GM10266 (cell line): ENCODE measurements at regions not wholly inside any gene's neighbourhood (a gene's known extent, or its start where the extent isn't known, plus 50 kb on each side); places are given as distances from the start of the nearest gene placed in this dataset.

Source experiments
- DNase-seq: peaks from one replicate; pipeline ENCODE4 v3.0.0; 2012; ENCODE audit errors: extremely low spot score
- CTCF ChIP-seq: IDR thresholded peaks from 2 replicates; pipeline ENCODE4 v1.5.1; 2012; ENCODE audit warnings: mild to moderate bottlenecking, low read depth; ENCODE audit not compliant: control insufficient read depth, insufficient read depth; ENCODE audit errors: missing control alignments

DNA sequence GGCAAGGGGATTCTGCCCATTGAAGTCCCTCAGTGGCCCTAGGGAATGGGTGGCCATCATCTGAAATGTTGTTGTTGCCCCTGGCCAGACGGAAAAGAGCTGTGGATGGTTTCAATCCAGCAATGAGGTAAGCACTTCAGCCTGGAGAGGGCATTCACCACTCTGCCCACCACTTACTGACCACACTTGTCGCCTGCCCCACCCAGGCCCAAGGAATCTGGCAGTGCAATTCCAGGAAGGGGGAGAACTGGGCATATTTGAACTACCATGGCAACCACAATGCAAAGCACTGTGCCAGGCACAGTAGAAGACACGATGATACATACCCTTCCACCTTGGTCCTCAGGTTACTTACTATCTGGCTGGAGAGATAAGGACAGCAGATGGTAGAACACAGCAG is 161.6 kb downstream of the PDGFRA start:
- TF ChIP-seq CTCF, result no peak
- DNase-seq, result no peak

- no peak for DNase-seq
- no peak for TF ChIP-seq CTCF
Measured at GRCh38 chr4:54391104-54391503, 162.0 kb downstream of the PDGFRA start.

DNA sequence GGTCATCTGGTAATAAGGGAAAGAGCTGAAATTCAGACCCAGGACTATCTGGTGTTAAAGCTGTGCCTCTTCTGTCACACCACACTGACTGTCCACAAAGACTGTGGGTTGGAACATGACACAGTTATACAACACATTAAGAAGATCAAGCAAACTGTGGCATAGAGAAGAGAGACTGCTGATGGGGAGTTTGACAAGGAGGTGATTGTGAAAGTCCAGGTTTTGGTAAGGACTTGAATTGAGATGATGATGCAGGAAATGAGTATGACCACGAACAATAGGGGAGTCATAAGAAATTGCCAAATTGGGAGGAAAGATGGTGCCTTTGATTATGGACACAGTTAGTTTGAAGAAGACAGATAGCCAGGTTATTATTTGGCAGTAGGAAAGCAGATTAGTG is 163.4 kb downstream of the PDGFRA start:
- TF ChIP-seq CTCF, result no peak
- no peak for DNase-seq

- TF ChIP-seq CTCF, result no peak
Measured at GRCh38 chr4:54393243-54393642, 164.2 kb downstream of the PDGFRA start.

GRCh38 chr4:54395013-54395527 is 166.0 kb downstream of the PDGFRA start:
- no peak for TF ChIP-seq CTCF
- no peak for DNase-seq

More at GRCh38 chr4:54393243-54393642, 164.2 kb downstream of the PDGFRA start:
- no peak for DNase-seq

GRCh38 chr4:54400188-54400587 is 171.1 kb downstream of the PDGFRA start:
- no peak for DNase-seq
- TF ChIP-seq CTCF, result no peak

DNA sequence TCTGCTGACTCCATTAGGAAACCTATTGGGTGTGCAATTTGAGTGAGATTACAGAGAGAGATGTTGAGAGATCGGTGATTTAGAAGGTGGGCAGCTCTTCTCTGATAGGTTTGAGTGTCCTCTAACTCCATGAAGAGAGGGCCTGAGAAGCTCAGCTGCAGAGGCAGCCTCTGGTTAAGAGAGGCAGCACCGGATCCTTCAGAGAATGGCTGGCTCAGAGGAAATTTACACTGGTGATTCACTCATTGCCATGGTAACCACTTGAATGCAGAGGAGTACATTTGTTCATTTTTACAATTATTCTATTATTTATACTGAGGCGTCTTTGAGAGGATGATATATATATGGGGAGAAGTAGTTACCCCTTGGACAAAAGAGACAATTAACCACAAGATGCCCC is 171.7 kb downstream of the PDGFRA start:
- TF ChIP-seq CTCF, result no peak
- no peak for DNase-seq
